ENCODE measurements at regions not wholly inside any gene's neighbourhood (a gene's known extent, or its start where the extent isn't known, plus 50 kb on each side); places are given as distances from the start of the nearest gene placed in this dataset.

DNA sequence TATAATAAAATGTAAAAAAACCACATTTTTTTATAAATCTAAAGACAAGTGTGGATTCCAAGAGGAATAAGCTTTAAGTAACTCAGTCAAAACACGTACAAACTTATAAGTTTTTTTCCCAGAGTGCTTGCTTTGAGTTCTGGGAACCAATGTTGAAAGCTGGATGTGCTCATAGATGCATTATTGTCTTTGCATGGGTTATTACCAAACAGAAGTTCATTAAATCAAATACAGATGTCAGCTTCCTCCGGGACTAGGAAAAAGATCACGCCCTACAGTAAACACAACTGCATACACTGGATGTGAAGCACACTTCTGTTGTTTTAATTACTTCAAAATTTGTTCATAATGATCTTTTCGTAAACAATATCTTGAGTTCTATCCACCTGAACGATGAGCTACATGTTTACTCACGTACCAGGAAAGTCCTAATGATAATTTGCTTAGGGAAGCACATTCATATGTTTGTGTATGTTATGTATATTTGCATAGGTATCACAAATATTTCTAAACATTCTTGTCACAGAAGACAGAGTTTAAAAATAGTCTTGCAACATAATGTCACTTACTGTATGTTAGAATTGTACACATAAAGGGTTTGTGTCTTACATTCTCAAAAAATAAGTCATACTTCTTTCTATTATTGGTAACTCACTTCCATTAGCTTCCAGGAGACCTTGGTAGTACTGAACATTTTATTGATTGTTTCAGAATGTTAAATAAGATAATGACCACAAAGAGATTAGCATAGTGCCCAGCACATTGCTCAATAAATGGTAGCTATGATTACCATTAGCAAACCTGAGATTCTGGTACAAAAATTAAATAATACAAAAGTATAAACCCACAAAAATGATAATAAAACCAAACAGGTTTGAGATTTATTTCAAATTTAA, 427.4 kb downstream of the CETN3 start:
- no peak for DNase-seq

DNA sequence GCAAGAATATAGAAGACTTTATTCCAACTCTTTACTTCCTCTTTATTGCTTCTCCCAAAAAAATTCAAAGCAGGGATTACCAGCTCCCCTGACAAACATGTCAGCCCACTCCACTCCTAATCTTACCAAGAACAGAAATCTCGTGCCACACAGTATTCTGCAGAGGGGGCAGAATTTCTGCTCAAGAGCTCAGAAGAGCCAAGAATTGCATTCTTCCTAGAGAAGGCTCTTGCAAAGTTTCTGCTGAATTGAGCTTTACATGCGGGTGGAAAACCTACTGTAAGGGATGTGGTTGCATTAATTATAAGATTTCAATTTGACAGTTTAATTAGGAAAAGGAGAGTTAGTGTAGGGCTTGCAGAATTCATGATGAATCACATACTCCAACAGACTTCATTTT, 428.5 kb downstream of the CETN3 start:
- DNase-seq: no peak

DNA sequence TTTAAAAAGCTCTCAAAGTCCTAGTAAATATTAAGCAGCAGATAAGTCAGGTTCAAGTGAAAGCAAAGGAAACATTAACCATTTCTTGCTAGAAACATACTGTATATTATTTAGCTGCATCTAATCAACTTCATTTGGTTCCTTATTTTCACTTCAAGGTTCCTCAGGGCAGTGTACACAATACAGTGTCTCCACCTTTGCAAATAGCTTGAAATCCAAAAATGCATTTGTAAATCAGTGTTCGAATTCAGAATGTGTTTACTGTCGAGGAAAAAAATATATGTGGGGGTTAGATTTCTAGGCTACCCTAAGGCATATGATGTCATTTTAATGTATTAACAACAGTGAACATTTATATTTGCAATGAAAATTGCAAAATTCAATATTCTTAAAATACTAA, 436.0 kb downstream of the CETN3 start:
- DNase-seq: no peak

DNA sequence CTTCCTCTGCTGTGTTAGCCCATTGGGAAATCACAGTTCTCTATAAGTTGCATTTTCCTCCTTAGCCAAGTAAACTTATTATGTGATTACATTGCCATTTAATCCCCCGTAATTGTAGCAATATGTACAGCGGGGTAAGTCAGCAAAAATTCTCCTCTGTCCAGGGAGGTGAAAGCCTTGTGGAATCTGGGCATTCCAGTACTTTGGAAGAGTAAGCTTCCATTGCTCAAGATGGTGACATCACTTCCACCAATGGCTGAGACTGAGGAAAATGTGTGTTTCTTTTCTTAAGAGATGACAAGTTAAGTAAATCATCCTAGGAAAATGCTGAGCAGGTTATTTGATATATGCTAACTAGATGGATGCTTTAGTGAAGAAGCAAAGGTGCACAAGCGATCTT, 436.7 kb downstream of the CETN3 start:
- DNase-seq: no peak

DNA sequence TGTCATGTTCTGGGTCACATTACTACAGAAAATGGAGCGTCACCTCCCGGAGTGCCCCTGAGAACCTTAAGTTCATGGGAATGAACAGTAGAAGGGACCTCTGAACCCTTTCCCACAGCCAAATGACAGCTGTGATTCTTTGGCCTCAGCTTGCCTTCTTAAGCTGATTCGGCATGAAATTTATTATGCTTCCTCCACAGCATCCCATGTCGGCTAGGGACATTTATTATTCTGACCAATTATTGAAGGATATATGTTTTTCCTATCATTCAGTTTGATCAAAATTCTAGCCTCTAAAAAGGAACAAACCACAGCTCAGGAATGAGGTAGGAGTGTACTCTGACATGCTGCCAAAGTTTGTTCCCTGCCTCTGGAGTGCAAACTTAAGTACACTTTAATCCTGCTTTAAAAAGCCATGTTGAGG, 440.6 kb downstream of the CETN3 start:
- DNase-seq: no peak

DNA sequence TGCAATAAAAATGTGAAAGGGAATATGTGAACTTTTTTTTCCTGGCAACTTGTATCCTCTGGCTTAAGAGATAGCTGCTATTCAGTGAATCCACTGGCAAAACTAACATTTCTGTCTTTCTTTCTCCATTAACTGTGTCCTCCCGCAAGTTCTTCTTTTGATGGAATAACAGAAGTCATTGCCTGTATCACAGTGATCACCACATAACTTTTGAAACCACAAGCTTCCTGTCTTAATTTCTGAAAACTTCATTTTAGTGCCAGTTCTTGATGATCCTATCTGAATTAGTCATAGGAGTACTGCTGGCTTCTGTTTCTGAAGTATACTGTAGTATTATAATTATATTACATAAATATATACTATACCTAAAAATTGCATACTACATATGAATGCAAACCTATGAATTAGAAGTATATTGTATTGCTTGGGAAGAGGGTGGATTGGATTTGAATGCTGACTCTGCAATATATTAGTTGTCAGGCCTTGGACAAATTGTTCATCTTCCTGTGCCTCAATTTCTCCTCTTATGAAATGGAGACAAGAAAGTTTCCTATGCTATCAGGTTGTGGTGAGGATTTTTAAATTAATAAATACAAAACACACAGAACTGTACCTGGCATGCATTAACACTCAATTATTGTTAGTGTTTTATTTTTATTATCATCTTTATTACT, 441.6 kb downstream of the CETN3 start:
- no peak for DNase-seq

DNA sequence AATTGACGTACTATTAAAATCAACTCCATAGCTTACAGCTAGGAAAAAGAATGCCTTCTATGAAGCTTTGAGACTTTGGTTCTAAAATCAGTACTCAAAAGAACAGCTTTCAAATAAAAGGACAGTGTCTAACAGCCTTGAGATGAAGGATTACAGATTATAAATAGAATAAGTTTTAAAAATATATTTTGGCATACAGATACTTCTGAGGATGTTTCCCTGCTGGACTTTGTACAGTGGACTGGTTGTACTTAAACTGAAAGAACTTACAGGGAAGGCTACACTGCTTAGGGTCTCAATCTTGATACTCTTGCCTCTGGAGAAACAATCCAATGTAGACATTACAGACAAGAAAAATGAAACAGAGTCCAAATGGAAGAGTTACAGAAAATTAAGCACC, 452.7 kb downstream of the CETN3 start:
- DNase-seq: no peak

DNA sequence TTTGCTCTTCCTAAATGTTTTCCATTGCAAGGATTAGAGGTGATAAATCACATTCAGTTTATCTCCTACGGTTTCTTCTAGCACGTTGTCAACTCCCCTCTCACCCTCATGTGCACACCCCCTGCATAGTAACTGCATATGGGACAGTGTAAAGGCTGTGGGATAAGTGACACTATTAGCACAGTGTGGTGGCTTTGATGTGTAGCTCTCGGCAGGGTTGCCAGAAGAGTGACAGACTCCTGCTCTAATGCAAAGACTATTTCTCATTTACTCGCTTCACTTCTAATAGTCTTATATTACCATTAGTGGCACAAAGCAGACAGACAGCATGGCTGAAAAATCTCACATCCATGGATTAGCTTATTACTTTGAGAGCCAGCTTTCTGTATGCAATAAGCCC, 454.6 kb downstream of the CETN3 start:
- DNase-seq: no peak

DNA sequence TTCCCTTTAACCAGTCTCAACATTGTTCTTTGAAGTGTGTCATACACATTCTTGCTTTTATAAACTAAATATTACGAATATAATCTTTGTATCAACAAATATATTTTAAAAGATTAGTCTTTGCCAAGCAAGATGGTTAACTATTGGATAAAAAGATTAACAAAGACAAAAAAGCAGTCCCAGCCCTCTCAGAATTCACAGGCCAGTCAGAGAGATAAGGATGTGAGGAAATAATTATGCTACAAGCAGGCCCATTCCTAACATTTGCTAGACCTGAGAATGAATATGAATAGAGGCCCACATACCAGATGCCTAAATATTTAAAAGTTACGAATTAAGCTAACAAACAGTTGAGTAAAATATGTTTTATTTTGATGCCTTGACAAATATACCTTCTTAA, 457.7 kb downstream of the CETN3 start:
- DNase-seq: no peak

DNA sequence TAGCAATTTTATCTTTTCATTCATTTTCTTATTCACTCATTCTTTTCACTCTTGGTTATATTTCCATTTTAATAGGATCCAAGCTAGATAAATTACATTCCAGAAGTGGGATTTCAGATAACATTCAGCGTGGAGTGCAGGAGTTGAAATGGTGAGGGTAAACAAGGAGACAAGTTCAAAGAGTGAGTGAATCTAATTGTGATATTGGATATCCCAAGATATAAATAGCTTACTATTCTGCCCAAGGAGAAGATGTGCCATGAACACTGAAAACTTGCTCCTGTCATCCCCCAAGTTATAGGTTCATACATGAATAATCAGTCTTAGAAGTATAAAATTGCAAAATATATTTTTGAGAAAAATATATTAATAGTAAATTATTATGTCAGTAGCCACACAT, 459.3 kb downstream of the CETN3 start:
- no peak for DNase-seq

DNA sequence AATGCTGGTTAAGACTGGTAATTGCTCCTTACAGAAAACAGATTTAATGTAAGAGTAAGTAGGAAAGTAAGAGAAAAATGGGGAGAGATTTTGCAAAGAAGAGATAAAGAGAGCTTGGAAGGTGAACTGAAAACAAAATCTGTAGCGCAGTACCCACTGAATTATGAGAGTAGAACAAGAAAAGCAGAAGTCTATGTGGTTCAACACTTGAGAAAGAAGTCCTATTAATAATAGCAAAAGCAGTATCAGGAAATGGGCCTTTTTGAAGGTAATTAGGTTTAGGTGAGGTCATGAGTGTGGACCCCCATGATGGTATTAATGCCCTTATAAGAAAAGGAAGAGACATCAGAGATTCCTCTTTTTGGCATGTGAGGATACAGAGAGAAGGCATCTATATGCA, 460.6 kb downstream of the CETN3 start:
- DNase-seq: no peak

DNA sequence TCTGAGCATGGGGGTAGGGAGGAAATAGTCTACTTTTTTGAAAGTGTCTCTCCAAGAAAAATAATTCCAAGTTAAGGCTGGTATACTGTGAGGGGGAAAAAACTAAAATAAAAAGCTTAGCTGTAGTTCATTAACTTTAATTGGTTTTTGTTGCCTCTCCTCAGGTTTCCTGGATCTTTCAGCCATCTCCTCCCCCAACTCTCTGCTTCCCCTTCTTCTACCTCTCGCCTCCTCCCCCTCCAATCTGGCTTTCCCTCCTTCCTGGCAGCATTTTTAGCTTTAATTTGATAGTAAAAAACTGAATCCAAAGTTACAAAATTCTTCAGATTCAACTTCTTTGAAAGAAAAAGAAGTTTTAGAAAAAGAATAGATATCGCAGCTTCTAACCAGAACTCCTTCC, 462.6 kb downstream of the CETN3 start:
- DNase-seq: no peak

DNA sequence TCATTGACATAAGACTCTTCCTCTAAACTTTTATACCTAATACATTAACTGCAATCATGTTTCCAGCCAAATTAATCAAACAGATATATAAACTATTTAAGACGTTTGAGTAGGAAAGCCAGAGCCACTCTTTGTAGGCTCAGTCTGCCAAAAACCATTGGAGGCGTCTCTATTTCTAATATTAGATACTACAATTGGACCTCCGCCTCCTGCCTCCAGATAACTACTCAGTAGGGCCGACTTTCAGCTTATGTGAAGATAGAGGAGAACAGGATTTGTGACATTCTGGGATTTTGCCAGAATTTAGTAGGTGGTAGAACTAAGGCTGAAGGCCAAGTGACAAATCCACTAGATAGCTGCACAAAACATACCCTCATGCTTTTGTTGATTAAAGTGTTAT, 463.0 kb downstream of the CETN3 start:
- DNase-seq: no peak

DNA sequence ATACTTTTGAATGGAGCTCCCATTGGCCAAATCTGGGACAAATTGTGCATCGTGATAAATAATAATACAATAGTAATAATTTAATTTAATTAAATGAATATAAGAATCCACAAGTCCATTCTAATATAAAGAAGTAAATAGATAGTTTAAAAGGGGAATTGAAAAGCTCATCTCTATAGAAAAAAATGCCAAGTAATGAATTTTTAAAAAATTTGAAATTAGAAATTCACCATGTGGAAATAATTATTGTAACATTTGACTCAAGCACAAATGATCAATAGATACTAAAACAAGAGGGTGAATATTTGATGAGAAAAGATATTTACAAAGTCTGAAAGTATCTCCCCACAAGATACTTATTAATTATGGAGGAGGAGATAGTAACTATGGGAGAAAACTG, 467.4 kb downstream of the CETN3 start:
- DNase-seq: no peak

DNA sequence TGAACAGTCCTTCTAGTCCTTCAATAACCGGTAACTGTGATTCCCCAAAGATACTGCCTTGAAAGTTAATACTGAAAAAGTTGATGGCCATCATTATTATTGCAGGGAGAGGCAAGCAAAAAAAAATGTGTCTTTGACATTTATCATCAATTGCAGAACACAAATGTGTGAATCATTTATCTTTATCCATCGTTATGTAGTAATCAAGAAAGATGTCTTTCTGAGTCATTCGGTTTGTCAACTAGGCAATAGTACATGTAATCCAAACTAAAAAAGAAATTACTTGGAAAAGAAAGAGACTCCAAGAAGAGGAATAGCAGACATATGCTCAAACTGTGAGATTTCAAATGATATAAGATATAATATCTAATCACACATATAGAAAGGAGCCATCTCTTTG, 473.0 kb downstream of the CETN3 start:
- DNase-seq: no peak

DNA sequence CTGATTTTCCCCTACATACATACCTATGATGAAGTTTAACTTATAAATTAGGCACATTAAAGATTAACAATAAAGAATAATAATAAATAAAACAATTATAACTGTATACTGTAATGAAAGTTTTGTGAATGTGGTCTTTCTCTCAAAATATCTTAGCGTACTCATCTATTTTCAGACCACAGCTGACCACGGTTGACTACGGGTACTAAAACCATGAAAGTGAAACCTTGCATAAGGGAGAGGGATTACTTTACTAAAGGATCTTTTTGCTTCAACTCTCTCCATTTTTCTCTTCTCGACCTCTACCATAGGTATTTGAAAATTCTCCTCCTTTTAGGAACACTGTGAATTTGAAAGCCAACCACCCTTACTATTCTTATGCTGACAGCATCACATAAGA, 475.5 kb downstream of the CETN3 start:
- no peak for DNase-seq

DNA sequence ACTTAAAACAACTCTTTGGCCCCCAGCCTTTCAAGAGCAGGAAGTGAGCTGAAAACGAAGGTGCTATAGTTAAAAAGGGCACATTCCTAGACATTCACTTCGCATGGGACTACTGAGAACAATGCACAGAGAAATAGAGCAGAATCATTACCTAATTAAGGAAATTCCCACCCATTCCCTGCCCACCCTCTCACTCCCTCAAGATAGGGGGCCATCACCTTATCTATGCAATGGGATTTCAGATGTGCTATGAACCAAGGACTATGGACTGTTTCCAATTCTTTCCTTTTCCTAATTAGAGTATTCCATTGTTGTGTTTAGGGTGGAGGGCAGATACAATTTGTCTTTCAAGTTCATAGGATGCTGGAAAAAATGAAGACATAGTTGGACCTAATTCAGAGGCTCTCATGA, 476.8 kb downstream of the CETN3 start:
- no peak for DNase-seq

DNA sequence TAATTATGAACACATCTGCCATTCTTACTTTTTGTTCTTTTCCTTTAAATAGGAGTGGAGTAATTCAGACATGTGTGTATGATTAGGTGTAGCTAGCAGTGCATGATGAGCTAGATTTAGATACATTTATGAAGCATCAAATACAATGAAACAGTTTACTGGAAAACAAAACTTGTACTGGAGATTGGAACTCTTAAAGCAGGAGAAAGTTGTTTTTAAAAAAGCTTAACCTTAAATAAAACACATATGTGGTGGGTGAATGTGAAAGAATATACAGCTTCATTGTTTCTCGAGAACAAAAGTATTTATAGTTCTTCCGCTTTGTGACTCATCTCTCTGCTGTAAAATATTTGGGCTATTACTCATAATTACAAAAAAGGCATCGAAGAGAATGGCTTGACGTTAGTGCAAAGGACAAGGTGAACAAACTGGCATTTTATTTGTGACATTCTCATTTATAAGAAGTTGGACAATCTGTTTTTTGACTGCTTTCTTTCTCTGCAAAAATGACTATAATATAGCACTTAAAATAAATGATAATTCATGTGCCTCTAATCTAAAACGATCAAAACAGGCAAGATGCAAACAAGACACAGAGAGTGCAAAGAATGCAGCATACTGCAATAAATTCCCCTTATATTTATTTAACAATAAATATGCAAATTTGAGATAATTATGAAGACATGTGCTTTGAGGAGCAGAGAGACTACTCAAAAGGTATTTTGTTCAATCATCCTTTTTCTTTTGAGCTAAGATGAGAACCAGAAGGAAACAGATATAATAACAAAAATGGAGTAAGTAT, 478.8 kb downstream of the CETN3 start:
- no peak for DNase-seq

DNA sequence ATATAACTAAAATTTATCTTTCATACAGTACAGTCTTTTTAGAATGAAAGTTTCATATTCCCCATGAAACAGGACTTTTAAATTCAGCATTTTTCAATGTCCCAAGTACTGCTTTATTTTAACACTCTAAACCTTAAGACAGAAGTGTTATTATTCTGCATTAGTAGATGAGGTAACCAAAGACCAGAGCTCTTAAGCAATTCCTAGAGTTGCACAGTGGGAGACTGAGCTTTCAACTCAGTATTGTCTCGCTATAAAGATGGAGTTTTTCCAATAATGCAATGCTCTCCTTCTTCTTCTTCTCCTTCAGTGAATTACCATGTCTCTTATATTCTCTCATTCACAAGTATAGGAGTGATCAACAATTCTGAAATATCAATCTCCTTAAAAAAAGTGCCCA, 479.7 kb downstream of the CETN3 start:
- no peak for DNase-seq

DNA sequence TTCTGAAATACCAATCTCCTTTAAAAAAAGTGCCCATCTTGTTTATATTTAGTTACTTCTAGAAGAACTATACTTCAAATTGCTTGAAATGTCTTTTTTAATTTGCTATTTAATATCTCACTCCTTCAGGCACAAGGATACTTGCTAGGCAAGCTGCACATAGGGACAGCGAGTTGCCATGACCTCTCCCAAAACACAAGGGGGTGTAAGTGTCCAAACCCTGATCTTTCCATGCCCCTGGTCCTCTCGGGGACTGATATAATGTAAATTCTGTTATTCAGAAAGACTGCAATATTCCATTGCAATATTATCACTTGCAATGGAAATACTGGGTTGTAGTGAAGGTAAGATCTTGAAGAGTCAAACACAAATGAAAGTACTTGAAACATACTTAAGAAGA, 480.4 kb downstream of the CETN3 start:
- DNase-seq: no peak

DNA sequence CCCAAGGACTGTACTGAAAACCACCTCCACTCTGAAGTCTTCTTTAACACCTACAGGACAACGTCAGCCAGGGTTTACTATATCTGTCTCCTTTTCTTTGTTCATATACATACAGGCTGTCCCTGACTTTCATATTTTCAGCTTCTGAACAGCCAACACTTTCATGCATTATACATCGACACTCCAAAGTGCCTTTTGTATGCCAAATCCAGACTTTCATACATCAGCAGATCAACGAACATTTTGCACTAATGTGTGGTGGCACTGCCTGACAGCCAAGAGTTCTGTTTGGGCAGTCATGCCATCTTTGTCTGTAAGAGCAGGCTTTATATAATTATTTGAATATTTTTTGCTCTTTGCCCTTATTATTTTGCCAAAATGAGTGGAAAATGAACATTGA, 487.4 kb downstream of the CETN3 start:
- no peak for DNase-seq

DNA sequence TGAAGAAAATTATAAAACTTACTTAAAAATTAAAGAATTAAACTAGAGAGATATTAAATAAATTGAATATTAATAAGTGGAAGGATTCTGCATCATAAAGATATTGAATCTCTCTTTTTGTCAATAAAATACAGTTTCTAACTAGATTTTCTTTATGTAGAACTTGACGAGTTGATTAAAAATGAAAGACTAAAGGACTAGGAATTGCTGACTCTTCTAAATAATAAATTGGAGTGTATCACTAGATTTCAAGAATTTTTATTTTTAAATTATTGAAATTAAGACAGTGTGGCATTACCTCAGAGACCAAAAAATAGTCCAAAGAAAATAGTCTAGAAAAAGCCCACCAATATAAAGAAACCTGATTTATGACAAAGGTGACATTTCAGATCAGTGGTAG, 492.4 kb downstream of the CETN3 start:
- no peak for DNase-seq

DNA sequence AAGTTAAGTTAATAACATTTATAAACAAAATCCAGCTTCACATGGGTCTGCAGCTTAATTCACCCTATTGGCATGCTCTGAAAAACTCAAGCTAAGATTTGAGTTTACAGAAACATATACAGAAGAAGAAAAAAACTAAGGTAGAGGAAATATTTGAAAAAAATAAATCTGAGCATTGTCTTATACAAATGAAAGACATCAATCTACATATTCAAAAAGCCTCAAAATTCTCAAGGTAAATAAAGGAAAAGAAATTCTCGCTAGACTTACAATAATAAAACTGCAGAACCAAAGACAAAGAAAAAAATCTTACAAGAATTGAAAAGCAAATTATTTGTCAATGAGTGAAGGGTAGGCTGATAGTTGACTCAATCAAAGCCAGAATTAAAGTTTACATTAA, 493.4 kb downstream of the CETN3 start:
- DNase-seq: no peak

DNA sequence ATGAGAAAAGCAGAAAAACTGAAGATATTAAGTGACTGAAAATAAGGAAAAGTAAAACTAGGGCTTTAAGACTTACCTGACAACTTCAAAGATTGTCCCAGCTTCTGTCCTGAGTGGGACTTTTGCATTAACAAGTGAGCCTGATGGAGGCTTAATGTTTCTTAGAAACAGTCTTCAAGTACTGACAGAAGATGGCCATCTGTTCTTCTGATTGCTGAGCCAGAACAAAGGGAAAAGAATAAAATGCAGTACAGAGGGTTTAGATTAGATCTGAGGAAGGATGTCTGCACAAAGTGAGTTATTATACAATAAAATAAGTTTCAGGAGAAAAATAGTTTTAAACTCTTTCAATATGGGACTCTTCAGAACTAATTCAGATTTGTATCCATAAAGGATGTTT, 500.7 kb downstream of the CETN3 start:
- no peak for DNase-seq

Data from activated CD4-positive, CD25-positive, alpha-beta regulatory T cell treated with anti-CD3 and anti-CD28 coated beads, Interleukin-2, amount 50 U/mL, for 72 hours (primary cell).